Activated CD4-positive, alpha-beta T cell treated with anti-CD3 and anti-CD28 coated beads, Interleukin-10, Interleukin-2, amounts not matched to agents 100 ng/mL and 50 ng/mL, durations not matched to agents 16 hours and 8 hours (primary cell): ENCODE measurements at regions not wholly inside any gene's neighbourhood (a gene's known extent, or its start where the extent isn't known, plus 50 kb on each side); places are given as distances from the start of the nearest gene placed in this dataset.
"Not testable (repeated sequence)": the region's sequence is repeated elsewhere in the genome, so short reads cannot be mapped to it uniquely, and the experiment has no call there.

Experiments used
- DNase-seq: peaks from one replicate; pipeline ENCODE4 v3.0.0-alpha.2; 2020

DNA sequence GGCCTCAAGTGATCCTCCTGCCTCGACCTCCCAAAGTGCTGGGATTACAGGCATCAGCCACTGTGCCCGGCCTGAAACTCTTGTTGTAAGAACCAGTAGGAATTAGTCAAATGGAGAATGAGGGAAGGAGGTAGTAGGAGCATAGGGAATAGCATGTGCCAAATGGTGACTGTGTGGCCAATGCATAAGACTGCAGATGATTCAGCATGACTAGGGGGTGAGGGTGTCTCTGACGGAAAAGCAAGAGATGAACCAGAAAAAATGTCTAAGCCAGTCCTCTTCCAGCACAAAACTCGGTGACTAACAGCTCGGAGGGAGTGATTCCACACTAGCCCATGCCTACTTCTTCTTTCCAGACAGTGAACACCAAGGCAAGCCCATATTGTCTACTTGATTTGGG, 58.2 kb upstream of the DUSP21 start:
- DNase-seq = no peak

DNA sequence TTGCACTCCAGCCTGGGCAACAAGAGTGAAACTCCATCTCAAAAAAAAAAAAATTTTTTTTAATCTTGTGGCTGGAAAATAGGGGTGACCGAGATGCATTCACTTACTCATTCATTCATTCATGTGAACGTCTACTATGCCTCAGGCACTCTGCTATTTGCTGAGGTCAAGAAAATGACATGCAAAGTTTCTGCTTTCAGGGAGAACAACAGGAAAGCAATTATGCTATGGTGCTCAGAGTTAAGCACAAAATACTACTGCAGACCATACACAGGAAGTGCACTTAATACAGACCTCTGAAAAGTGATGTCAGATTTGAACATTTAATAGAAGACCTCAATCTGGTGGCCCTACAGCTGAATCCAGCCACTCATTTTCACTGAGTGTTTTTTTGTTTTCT, 59.6 kb upstream of the DUSP21 start:
- DNase-seq = no peak

DNA sequence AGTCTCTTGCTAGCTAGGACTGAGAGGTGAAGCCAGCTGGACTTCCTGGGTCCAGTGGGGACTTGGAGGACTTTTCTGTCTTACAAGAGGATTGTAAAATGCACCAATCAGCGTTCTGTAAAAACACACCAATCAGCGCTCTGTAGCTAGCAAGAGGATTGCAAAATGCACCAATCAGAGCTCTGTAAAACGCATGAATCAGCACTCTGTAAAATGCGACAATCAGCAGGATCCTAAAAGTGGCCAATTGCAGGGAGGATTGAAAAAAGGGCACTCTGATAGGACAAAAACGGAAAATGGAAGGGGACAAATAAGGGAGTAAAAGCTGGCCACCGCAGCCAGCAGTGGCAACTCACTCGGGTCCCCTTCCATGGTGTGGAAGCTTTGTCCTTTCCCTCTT, 65.6 kb upstream of the DUSP21 start:
- no peak for DNase-seq

DNA sequence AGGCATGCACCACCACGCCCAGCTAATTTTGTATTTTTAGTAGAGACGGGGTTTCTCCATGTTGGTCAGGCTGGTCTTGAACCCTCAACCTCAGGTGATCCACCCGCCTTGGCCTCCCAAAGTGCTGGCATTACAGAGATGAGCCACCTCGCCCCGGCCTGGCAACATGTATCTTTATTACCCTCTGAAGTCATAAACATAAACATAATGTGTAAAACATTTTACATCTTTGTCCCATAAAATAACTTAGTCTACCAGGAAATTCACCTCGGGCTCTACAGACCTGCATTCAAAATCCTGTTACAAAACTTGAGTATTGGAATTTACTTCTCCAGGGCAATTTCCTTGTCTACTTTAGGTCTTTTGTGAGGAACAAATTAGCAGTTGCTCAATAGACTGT, 68.1 kb upstream of the DUSP21 start:
- DNase-seq = no peak

DNA sequence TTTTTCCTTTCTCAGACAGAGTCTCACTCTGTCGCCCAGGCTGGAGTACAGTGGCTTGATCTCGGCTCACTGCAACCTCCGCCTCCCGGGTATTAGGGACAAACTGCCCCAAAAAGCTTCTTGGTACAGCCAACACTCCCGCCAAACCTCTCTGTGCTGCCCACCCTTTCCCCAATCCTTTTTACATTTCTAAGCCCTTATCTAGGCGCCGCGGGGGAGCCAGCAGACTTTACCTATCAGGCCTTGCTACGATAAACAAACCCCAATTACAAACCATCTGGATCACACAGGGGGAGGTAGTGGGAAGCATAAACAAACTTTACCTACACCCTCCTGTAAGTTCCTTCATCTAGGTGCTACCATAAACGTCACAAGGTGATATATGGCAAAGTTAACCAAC, 69.8 kb upstream of the DUSP21 start:
- DNase-seq = not testable (repeated sequence)

DNA sequence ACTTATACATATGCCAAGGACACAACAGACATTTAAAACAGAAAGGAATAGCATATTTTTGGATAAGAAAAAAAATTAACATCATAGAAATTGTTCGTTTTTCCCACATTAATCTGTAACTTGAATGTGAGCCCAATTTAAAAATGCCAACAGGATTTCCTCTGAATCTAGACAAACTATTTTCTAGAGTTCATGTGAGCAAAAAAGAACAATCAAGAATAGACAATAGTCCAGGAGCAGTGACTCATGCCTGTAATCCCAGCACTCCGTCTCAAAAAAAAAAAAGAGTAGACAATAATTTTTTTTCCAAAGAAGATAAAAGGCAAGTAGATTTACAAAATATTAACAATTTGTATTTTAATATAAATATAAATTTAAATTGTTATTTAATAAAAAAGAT, 73.7 kb upstream of the DUSP21 start:
- DNase-seq = no peak

DNA sequence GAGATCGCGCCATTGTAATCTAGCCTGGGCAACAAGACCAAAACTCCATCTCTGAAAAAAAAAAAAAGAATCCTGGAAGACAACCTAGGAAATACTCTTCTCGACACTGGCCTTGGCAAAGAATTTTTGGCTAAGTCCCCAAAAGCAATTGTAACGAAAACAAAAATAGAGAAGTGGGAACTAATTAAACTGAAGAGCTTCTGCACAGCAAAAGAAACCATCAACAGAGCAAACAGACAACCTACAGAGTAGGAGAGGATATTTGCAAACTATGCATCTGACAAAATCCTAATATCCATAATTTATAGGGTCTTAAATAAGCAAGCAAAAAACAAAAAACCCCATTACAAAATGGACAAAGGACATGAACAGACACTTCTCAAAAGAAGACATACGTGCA, 76.5 kb upstream of the DUSP21 start:
- no peak for DNase-seq

DNA sequence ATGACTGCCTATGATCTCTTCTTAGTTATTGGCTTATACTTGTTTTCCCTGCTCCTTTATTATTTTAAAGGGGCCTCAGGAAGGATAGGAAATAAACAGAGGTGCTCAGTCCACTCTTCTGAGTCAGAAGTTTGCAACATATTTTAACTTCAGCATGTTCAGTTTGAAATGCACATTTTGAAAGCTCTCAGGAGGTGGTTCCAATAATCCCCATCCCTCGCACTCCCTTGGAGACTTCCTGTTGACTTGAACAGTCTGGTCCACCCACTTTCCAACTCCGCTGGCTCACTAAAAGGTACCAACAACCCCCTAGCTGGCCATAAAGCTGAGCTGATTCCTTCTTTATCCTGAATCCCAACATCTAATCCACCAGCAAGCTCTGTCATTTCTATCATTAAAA, 78.3 kb upstream of the DUSP21 start:
- DNase-seq = no peak

DNA sequence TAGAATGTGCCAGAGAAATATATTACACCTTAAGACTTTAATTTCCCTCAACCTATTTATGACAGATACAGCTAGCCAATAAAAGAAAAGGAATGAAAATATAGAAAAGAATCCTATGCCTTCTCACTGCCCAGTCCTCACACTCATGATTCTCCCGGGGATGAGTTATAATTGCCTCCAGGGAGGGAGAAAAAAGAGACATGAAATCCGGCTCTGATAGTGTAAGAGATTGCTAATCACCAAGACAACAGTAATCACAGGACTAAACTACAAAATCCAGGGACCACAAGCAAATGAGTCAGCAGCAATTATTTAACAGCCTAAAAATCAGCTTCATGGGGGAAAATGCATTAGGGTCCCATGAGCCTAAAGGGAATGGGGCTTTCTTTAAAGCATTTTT, 95.9 kb upstream of the DUSP21 start:
- DNase-seq = no peak

DNA sequence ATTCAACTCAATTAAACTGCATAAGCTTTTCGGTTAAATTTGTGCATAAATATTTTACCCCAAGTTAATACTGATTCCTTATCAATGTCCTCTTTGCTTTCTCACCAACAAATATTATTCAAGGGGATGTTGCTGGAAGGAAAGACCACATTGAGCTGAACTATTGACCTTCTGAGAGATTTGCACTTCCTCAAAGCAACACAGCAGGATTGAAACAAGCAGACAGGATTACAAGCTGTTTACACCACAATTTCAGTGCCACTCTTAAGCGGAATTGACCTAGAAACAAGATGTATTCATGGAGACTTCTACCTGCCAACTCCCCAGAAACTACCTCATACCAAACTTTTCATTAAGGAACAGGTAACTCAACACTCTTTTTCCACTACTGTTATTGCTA, 96.5 kb upstream of the DUSP21 start:
- no peak for DNase-seq

DNA sequence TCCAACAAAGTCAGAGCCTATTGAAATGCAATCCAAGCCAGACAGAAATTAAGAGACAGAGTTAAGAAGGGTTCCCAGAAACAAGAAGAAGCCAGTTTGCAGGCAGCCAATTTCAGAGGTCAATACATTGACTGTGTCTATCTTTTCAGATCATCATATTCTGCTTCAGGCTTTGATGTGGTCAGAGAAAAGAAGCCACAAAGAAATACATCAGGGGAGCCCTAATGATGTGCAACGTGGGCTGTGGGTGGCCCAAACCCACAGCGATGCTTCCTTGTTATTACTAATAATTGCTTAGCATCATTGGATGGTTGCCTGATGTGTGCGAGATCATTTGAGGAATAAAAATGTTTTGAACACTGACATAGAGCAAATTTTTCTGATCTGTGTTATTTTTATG, 99.0 kb upstream of the DUSP21 start:
- no peak for DNase-seq

DNA sequence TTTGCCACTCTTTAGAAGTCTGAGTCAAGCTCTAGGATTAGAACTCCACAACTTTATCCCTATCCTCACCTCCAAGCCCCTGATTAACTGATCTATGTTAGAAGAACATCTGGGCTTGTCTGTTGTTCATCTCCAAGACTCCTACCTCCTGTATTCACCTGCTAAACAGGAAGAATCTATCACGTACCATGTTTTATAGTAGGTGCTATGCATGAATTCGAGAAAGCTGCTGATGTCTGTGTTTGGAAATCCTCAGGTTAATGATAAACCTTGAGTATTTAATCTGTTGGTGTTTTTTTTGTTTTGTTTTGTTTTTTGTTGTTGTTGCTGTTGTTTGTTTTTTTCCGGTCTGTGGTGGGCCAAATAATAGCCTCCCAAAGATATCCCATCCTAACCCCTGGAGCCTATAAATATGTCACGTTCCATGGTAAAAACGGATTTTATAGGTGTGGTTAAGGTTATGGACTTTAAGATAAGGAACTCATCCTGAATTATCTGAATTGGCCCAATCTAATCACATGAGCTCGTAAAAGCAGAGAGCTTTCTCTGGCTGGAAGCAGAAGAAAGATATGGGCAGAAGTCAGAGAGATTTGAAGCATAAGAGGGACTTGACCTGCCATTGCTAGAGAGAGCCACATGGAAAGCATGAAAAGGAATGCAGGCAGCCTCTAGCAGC, 101.2 kb upstream of the DUSP21 start:
- no peak for DNase-seq

DNA sequence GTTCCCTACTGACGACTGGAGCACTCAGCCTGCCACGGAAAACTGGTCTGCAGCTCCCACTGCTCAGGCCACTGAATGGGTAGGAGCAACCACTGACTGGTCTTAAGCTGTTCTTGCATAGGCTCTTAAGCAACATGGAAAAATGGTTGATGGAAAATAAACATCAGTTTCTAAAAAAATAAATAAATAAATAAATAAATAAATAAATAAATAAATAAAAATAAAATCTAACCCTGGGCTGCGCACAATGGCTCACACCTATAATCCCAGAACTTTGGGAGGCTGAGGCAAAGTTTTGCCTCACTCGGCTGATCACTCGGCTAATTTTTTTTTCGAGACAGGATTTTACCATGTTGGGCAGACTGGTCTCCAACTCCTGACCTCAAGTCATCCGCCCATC, 102.0 kb upstream of the DUSP21 start:
- DNase-seq = not testable (repeated sequence)

DNA sequence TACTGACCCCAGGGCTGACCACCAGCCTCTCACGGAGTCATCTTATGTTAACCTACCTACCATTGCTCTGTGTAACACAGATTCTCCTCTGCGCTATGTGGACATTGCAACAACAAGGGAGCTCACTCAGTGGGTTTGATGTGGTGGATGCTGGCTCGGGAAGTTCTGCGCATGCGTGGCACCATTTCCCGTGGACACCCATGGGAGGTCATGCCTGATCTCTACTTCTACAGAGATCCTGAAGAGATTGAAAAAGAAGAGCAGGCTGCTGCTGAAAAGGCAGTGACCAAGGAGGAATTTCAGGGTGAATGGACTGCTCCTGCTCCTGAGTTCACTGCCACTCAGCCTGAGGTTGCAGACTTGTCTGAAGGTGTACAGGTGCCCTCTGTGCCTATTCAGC, 102.4 kb upstream of the DUSP21 start:
- not testable (repeated sequence) for DNase-seq

DNA sequence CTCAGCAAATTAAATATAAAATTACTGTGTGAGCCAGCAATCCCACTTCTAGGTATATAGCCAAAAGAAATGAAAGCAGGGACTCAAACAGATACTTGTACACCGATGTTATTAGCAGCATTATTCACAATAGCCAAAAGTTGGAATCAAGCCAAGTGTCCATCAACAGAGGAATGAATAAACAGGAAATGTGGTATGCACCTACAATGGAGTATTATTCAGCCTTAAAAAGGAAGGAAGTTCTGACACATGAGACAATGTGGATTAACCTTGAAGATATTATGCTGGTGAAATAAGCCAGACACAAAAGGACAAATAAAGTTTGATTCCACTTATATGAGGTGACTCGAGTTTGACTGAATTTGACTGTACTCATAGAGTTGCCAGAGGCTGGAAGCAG, 108.3 kb upstream of the DUSP21 start:
- DNase-seq = no peak

DNA sequence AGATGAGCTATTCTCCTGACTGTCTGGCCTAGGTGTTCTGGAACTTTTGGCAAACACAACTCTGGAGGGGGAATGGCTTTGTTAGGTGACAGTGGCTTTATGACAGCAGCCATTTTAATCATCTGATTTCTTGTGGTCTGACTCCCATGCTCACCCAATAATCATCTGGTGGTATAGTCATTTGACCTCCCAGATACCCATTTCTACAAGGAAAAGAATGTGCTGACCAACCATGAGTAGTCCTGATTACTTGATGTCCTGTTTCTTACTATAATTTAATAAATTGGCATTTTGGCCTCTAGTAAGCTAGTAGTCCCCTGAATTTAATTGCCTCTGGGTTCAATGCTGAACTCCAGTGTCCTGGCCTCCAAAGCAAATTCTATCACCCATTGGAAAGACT, 109.9 kb upstream of the DUSP21 start:
- no peak for DNase-seq

DNA sequence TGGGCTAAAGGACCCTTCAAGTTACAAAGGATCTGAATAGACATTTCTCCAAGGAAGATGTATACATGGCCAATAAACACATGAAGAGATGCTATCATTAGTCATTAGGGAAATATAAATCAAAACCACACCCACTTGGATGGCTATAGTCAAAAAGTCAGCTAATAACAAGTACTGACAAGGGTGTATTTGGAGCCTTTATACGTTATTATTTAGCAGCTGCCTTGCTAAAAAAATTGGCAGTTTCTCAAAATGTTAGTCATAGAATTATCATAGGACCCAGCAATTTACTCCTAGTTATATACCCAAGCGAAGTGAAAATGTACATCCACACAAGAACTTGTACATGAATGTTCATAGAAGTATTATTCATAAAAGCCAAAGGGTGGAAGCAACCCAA, 112.7 kb upstream of the DUSP21 start:
- no peak for DNase-seq

DNA sequence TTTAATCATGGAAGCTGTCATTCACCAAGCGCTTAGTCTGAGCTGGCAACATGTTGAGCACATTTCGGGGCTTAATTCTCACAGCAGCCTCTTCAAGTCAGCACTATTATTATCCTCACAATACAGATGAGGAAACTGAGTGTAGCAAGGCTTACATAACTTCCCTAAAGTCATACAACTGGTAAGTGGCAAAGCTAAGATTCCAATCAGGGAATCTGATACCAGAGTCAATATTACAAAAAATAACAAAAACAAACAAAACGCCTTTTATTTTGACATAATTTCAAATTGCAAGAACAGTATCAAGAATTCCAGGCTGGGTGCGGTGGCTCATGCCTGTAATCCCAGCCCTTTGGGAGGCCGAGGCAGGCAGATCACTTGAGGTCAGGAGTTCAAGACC, 120.4 kb upstream of the DUSP21 start:
- no peak for DNase-seq

DNA sequence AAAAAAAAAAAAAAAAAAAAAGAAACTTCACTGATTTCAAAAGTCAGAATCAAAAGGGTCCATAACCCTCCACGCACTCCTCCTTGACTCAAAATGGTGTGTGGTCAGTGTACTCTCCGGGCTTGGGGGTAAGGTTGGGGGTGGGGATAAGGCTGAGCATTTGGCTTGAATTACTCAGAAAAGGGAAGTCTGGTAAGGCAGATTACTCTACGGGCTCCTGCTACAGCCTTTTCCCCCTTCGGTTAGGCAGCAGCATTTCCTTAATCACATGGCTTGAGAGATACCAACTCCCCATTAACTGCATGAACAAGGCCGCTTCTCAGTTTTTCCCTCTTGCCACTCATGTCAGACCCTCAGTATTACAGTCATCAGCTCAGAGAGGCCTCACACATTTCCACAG, 135.4 kb upstream of the DUSP21 start:
- DNase-seq = no peak

DNA sequence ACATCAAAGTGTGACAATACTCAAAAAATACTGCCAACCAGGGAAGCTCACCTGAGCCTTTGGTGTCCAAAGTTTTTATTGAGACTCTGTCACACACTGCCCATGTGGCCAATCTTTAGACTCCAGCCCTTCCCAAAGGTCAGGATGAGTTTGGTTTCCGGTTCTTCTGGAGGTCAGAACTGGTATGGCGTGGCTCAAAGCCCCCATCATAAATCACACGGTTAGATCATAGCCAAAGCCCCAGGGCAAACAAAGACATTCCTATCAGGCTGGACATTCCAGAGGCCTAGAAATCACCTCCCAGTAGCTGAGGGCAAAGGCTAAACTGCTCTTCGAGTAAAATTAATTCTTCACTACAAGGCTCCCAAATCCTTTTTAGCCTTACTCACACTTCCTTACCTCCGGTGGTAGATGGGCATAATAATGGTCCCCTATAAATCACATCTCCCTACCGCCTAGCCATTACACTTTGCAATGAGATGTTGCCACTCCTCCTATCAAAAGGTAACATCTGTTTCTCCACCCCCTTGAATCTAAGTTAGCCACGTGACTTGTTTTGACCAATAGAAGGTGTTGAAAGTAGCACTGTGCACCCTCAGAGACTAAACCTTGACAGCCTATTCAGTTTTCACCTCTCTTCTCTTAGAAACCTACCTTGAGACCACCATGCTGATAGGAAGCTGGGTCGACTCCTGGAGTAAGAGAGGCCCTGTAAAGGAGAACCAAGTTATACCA, 137.8 kb upstream of the DUSP21 start:
- DNase-seq = no peak

DNA sequence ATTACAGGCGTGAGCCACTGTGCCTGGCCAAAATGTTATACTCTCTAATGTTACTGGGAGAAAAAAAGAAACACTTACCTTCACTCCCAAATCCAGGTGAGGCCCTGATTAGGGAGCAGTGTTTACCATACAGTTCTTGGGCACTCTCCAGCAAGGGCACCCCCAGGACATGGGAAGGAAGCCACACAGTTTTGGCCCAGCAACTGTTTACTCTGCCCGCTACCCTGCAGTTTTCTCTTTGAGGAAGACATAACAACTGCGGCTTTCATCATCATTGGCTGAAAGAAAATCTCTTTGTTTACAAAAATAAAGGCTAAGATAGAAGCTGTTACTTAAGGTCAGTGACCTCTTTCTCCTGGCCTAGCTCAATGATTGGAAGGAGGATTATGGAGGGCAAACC, 145.5 kb upstream of the DUSP21 start:
- DNase-seq = no peak

DNA sequence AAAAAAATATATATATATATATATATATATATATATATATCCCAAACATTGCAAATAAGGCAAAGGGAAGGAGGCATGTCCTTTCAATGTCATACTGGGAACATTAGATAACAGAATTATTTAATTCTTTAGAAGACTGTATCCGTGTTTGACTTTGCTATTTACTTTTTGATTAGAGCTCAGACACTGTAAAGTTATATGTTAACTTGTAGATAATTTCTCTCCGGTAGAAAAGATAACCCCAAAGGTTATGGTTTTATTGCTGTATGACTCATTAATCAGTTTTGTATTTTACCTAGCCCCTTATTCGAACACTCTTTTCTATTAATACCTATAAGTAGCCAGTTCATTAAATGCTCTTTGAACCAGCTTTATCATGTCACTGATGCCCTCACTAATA, 150.6 kb upstream of the DUSP21 start:
- no peak for DNase-seq

DNA sequence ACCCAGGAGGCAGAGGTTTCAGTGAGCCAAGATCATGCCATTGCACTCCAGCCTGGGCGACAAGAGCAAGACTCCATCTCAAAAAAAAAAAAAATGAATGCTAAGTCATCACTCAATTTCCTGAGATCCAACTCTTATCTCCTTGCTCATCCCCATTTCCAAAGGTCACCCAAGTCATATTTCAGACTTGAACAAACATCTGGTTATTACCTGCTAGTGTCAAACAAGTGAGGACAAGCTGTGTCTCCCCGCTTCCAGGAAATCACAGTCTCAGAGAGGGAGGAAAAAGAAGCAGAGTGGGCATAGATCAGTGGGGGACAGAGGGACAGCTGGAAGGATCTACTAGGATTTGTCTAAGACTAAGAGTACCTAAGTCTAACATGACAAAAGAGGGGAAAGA, 147.5 kb upstream of the FUNDC1 start:
- no peak for DNase-seq

DNA sequence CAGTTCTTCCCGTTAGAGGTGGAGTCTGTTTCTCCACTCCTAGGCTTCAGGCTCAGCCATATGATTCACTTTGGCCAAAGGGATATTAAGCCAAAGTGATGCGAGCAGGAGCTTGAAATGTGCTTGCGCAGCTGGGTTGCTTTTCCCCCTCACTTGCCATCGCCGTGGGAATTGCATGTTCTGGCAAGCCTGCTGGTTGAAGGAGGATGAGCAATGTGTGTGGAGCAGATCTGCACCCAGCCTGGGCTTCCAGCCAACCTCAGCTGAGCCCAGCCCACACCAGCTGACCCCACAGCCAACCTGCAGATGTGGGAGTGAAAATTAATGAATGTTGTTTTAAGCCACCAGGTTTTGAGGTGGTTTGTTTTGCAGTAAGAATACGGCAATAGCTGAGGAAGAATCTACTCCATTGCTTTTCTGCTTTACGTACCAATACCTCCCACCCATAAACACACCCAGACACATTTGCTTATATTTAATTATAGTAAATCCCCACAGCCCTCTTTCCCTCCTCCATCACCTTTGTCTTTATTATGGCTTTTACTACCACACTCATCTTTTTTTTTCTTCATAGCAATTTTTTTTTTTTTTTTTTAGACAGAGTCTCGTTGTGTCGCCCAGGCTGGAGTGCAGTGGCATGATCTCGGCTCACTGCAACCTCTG, 132.8 kb upstream of the FUNDC1 start:
- DNase-seq = no peak

DNA sequence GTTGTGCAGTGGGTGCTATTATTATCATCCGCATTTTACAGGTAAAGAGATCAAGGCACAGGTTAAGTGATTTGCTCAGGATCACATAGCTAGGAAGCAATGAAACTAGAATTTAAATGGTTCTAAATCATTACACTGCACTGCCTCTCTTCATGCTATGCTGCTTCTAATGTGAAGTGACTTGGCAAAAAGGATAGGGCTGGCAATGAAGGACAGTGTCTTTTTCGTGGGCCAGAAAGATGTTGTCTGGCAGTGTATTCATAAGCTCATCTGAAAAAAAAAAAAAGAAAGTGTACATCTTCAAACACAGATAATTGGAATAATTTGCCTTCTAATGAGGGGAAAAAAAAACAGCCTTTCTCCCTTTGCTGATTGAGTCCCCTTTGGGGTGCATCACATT, 132.2 kb upstream of the FUNDC1 start:
- no peak for DNase-seq
